ENCODE measurements at regions not wholly inside any gene's neighbourhood (a gene's known extent, or its start where the extent isn't known, plus 50 kb on each side); places are given as distances from the start of the nearest gene placed in this dataset.

DNA sequence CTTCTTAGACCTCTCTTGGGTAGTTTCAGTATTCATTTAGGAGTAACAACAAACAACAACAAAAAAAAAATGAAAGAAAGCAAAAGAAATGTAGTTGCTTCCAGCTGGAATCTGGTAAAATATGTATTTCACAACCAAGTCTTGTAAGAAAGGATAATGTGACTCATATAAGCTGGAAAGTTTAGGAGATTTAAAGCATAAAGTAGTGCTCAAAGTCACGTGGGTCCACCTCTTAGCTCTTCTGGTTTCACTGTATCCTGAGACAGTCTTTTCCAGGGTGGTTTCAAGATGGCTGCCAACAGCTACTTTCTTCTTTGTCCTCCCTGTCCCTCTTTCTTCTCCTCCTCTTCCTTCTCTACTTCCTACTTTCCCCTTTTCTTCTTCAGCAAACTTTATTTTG, 69.5 kb upstream of the CDK13 start:
- TF ChIP-seq, protein P1, sequence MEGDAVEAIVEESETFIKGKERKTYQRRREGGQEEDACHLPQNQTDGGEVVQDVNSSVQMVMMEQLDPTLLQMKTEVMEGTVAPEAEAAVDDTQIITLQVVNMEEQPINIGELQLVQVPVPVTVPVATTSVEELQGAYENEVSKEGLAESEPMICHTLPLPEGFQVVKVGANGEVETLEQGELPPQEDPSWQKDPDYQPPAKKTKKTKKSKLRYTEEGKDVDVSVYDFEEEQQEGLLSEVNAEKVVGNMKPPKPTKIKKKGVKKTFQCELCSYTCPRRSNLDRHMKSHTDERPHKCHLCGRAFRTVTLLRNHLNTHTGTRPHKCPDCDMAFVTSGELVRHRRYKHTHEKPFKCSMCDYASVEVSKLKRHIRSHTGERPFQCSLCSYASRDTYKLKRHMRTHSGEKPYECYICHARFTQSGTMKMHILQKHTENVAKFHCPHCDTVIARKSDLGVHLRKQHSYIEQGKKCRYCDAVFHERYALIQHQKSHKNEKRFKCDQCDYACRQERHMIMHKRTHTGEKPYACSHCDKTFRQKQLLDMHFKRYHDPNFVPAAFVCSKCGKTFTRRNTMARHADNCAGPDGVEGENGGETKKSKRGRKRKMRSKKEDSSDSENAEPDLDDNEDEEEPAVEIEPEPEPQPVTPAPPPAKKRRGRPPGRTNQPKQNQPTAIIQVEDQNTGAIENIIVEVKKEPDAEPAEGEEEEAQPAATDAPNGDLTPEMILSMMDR (IDR thresholded peaks at IDR 0.05; ENCODE audit: low read depth, low read length, missing control alignments), result no peak
- DNase-seq (ENCODE audit: extremely low read depth, low read depth), result no peak
- no peak overlapping the region for H3K4me3 ChIP-seq (replicated peaks; ENCODE audit: low read depth, low read length)

DNA sequence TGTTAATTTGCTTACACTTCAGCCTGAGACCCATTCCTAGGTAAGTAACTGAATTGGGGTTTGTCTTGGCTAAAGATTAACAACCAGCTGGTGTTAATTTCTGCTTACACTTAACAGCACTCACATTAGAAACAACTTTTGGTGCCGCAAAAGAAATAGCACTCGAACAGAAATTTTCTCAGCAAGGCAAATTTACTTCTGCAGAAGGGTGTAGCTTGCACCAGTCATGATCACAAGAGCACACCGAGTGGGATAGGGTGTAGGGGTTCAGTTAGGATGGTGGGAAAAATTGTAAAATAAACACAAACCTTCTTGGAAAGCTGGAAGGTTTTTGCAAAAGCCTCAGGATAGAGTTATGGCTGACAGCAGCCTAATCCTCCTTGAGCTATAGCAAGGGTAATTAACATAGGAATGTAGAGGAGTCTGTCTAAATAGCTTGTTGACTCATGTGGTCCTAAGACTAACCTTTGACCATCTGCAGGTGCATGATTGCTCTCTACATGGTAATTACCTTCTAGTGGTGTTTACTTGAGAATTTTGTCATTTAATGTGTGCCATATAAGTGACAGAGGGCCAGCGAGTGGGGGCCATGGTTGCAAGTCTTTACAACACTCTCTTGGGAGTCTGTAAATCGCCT, 67.8 kb upstream of the CDK13 start:
- DNase-seq (ENCODE audit: extremely low read depth, low read depth), result no peak
- TF ChIP-seq, protein P1 (IDR thresholded peaks at IDR 0.05; ENCODE audit: low read depth, low read length, missing control alignments), result no peak
- no peak overlapping the region for H3K4me3 ChIP-seq (replicated peaks; ENCODE audit: low read depth, low read length)

DNA sequence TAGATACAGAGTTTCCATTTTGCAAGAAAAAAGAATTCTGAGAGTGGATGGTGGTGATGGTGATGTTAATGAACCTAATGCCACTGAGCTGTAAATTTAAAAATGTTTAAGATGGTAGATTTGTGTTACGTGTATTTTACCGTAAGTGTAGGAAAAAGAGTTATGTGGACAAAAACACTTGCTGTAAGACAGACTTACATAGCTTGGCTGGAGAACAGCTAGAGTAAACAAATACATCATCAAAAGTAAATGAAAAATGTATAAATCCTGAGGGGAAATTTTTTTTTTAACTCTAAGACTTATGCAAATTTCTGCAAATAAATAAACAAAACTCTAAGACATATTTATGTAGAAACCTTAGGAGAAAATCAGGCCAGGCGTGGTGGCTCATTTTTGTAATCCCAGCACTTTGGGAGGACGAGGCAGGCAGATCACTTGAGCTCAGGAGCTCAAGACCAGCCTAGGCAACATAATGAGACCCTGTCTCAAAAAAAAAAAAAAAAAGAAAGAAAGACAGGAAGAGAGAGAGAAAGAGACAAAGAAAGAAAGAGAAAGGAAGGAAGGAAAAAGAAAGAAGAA, 66.2 kb upstream of the CDK13 start:
- H3K4me3 ChIP-seq (replicated peaks; ENCODE audit: low read depth, low read length), result no peak overlapping the region
- DNase-seq (ENCODE audit: extremely low read depth, low read depth), result no peak
- TF ChIP-seq, protein P1 (IDR thresholded peaks at IDR 0.05; ENCODE audit: low read depth, low read length, missing control alignments), result no peak

DNA sequence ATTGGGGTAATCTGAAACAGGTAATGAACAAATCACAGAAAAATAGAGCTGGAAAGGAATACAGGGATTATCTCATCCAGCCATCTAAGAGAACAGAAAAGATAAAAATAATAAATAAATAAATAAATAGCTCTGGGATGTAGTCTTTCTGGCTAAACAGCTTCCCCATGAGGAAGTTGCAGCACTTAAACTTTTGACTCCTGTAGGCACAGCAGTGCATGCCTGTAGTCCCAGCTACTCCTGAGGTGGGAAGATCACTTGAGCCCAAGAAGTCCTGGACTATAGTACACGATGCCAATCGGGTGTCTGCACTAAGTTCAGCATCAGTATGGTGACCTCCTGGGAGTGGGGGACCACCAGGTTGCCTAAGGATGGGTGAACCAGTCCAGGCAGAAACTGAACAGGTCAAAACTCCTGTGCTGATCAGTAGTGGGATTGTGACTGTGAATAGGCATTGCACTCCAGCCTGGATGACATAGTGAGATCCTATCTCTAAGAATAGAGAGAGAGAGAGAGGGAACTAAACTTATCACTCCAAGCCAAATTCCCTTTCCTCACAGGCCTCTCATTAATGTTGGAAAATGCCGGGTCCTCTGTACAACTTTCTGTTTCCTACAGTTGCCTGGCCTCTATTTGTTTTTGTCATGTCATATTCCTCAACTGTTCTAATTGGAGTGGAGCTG, 61.7 kb upstream of the CDK13 start:
- no peak for DNase-seq (ENCODE audit: extremely low read depth, low read depth)
- no peak overlapping the region for H3K4me3 ChIP-seq (replicated peaks; ENCODE audit: low read depth, low read length)
- TF ChIP-seq, protein P1 (IDR thresholded peaks at IDR 0.05; ENCODE audit: low read depth, low read length, missing control alignments), result no peak

DNA sequence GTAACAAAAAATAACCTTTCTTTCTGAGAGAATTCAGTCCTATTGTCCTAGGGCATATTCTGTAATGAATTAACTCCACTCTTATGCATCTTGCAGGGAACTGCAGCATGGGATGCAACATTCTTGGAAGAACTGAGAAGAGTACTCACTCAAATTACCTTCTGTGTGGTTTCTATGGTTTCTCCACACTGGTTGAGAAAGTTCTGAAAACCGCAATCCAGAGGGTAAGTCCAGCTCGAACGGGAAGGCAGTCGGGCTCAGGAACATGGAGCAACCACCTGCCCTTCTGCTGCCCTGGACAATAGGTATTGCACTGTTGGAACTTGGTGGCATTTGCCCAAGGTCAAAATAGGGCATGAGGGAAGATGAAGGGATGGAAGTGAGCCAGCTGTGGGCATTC, 59.6 kb upstream of the CDK13 start:
- TF ChIP-seq, protein P1 (IDR thresholded peaks at IDR 0.05; ENCODE audit: low read depth, low read length, missing control alignments), result no peak
- no peak for DNase-seq (ENCODE audit: extremely low read depth, low read depth)
- no peak overlapping the region for H3K4me3 ChIP-seq (replicated peaks; ENCODE audit: low read depth, low read length)

DNA sequence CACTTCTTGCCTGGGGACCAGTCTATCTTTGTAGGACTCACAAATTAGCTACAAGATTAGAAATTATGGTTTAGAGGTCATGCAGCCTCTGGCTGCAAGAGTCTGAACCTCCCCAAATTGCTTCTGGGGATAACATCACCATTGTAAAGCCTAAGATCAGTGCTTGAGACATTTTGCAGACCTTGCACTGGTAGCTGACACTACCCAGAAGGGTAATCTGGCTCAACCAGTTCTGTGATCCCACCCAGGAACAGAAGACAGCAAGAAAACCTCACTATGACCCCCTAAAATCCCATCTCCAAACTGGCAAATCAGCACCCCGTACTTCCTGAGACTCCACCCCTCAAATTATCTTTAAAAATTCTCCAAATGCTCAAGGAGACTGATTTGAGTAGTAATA, 58.2 kb upstream of the CDK13 start:
- H3K4me3 ChIP-seq (replicated peaks; ENCODE audit: low read depth, low read length), result no peak overlapping the region
- no peak for DNase-seq (ENCODE audit: extremely low read depth, low read depth)
- TF ChIP-seq, protein P1 (IDR thresholded peaks at IDR 0.05; ENCODE audit: low read depth, low read length, missing control alignments), result no peak

Data from HFF-Myc (cell line).